IMR-90 (cell line): ENCODE measurements at regions not wholly inside any gene's neighbourhood (a gene's known extent, or its start where the extent isn't known, plus 50 kb on each side); places are given as distances from the start of the nearest gene placed in this dataset.

ENCODE experiments used
- ATAC-seq: fragments of 200-7000 bp; cut with Tn5 transposase; 2 replicates; pipeline ENCODE4 v1.9.1; 2020; ENCODE audit warnings: low read depth, mild to moderate bottlenecking, moderate library complexity
- BruUV-seq: library from RNA; stranded (reverse); fragments of 400-500 nt; replicated peaks from 2 replicates; lab custom pipeline; 2021; lab: Mats Ljungman, UMichigan
- CTCF ChIA-PET: fragments of 300-600 bp; formaldehyde crosslinking; extraction: SDS; loops from one replicate; lab custom pipeline; 2021; ENCODE audit warnings: antibody characterized with exemption; lab: Yijun Ruan, JAX
- POLR2A ChIA-PET: fragments of 300-600 bp; sonication (Branson Sonifier 250); formaldehyde crosslinking; loops from one replicate; lab custom pipeline; 2022; ENCODE audit warnings: antibody characterized with exemption; ENCODE audit not compliant: unreplicated experiment; lab: Charles Lee
- DNase-seq: peaks from one replicate; pipeline ENCODE4 v3.0.0; 2013
- H2AFZ ChIP-seq: replicated peaks from 2 replicates; pipeline ENCODE3; 2013; ENCODE audit warnings: low read length, mild to moderate bottlenecking; ENCODE audit not compliant: poor library complexity
- H2AK5ac ChIP-seq: 2 replicates; pipeline ENCODE4 v1.6.1; 2013; ENCODE audit warnings: low read depth, low read length, inconsistent platforms
- H2AK9ac ChIP-seq: replicated peaks from 2 replicates; pipeline ENCODE3; 2013; ENCODE audit warnings: mild to moderate bottlenecking, low read depth, low read length, moderate library complexity; ENCODE audit not compliant: poor library complexity
- H2BK120ac ChIP-seq: 2 replicates; pipeline ENCODE4 v1.6.1; 2013; ENCODE audit warnings: low read depth, low read length, inconsistent platforms
- H2BK15ac ChIP-seq: 3 replicates; pipeline ENCODE4 v1.6.1; 2013; ENCODE audit warnings: low read depth, low read length, inconsistent platforms
- H2BK20ac ChIP-seq: 2 replicates; pipeline ENCODE4 v1.6.1; 2013; ENCODE audit warnings: low read depth, mild to moderate bottlenecking, inconsistent platforms, low read length, moderate library complexity
- H2BK5ac ChIP-seq: 2 replicates; pipeline ENCODE4 v1.6.1; 2013; ENCODE audit warnings: mild to moderate bottlenecking, low read depth, low read length, inconsistent platforms; ENCODE audit not compliant: poor library complexity, severe bottlenecking
- H3K14ac ChIP-seq: replicated peaks from 2 replicates; pipeline ENCODE4 v1.6.1; 2013; ENCODE audit warnings: low read depth, low read length, inconsistent platforms
- H3K18ac ChIP-seq: 2 replicates; pipeline ENCODE4 v1.6.1; 2013; ENCODE audit warnings: low read depth, low read length, control low read depth
- H3K23ac ChIP-seq: 2 replicates; pipeline ENCODE4 v1.6.1; 2013; ENCODE audit warnings: low read depth, low read length, inconsistent platforms
- H3K27ac ChIP-seq: 2 replicates; pipeline ENCODE4 v1.5.1; 2013; ENCODE audit warnings: mild to moderate bottlenecking, control low read depth, low read length; ENCODE audit not compliant: insufficient read depth
- H3K27me3 ChIP-seq: 2 replicates; pipeline ENCODE4 v1.6.1; 2013; ENCODE audit warnings: low read length; ENCODE audit not compliant: control insufficient read depth, insufficient read depth
- H3K36me3 ChIP-seq: 2 replicates; pipeline ENCODE4 v1.6.1; 2013; ENCODE audit warnings: low read length, mixed read lengths; ENCODE audit not compliant: control insufficient read depth, insufficient read depth
- H3K4ac ChIP-seq: 2 replicates; pipeline ENCODE4 v1.6.1; 2013; ENCODE audit warnings: low read depth, low read length, inconsistent platforms
- H3K4me1 ChIP-seq: 2 replicates; pipeline ENCODE4 v1.6.1; 2013; ENCODE audit warnings: low read length, mixed read lengths; ENCODE audit not compliant: control insufficient read depth, insufficient read depth
- H3K4me2 ChIP-seq: 2 replicates; pipeline ENCODE4 v1.6.1; 2013; ENCODE audit warnings: low read depth, mild to moderate bottlenecking, control low read depth, low read length, moderate library complexity
- H3K4me3 ChIP-seq: 2 replicates; pipeline ENCODE4 v1.5.1; 2013; ENCODE audit warnings: low read depth, mild to moderate bottlenecking, control low read depth, low read length, moderate library complexity; ENCODE audit not compliant: insufficient read depth
- H3K56ac ChIP-seq: 2 replicates; pipeline ENCODE4 v1.6.1; 2013; ENCODE audit warnings: low read length, inconsistent platforms; ENCODE audit not compliant: insufficient read depth; ENCODE audit errors: extremely low read depth
- H3K79me1 ChIP-seq, 2 experiments: 2 replicates each; pipeline ENCODE4 v1.6.1; 2013; ENCODE audit warnings: low read length in 2 of 2, inconsistent platforms in 1 of 2, low read depth in 1 of 2
- H3K9ac ChIP-seq: 2 replicates; pipeline ENCODE4 v1.6.1; 2013; ENCODE audit warnings: low read depth, low read length, control low read depth
- H3K9me1 ChIP-seq: 2 replicates; pipeline ENCODE4 v1.6.1; 2013; ENCODE audit warnings: low read length, inconsistent platforms; ENCODE audit not compliant: insufficient read depth
- H3K9me3 ChIP-seq: 2 replicates; pipeline ENCODE4 v1.6.1; 2013; ENCODE audit warnings: low read length; ENCODE audit not compliant: control insufficient read depth, insufficient read depth
- H4K20me1 ChIP-seq: 2 replicates; pipeline ENCODE4 v1.6.1; 2013; ENCODE audit warnings: low read length, inconsistent platforms; ENCODE audit not compliant: insufficient read depth
- H4K5ac ChIP-seq: 2 replicates; pipeline ENCODE4 v1.6.1; 2013; ENCODE audit warnings: mild to moderate bottlenecking, low read depth, low read length, control low read depth
- H4K8ac ChIP-seq, 2 experiments: 2 replicates each; pipeline ENCODE4 v1.6.1; 2013; ENCODE audit warnings: low read depth in 2 of 2, low read length in 2 of 2, control low read depth in 1 of 2, inconsistent platforms in 1 of 2
- H4K91ac ChIP-seq: 2 replicates; pipeline ENCODE4 v1.6.1; 2013; ENCODE audit warnings: low read depth, low read length, inconsistent platforms; ENCODE audit not compliant: insufficient read depth
- FOS ChIP-seq: fragments of 150-350 bp; IDR thresholded peaks from 2 replicates; pipeline ENCODE4 v1.6.1; 2016; ENCODE audit warnings: low read depth, low read length
- MAFK ChIP-seq: IDR thresholded peaks from 2 replicates; pipeline ENCODE4 v1.6.1; 2012; ENCODE audit warnings: low read depth, low read length, improper control_type of control experiment
- whole genome bisulfite sequencing, 2 experiments: methylation state at CpG; one replicate each; pipeline versions ENCODE4 v1.1.5 to v1.1.7; 2013; ENCODE audit warnings: missing lambda C conversion rate in 2 of 2; ENCODE audit not compliant: insufficient read length in 1 of 2; ENCODE audit errors: extremely low coverage in 2 of 2; 5-methylcytosine and 5-hydroxymethylcytosine counted together
- dilution Hi-C: fragments of 300-500 bp; cut with HindIII; formaldehyde crosslinking; loops from one replicate; pipeline ENCODE4 v1.14.3; 2018; ENCODE audit warnings: low sequenced_read_pairs; ENCODE audit not compliant: unreplicated experiment
- in situ Hi-C: fragments of 300-500 bp; cut with MboI; formaldehyde crosslinking; loops from 3 replicates; pipeline ENCODE4 v1.14.3; 2019; ENCODE audit warnings: low sequenced_read_pairs, inconsistent platforms, mixed read lengths
- intact Hi-C: fragments of 100-400 bp; cut with micrococcal nuclease; formaldehyde crosslinking; loops from 2 replicates; pipeline ENCODE4 v1.10.0; 2022

DNA sequence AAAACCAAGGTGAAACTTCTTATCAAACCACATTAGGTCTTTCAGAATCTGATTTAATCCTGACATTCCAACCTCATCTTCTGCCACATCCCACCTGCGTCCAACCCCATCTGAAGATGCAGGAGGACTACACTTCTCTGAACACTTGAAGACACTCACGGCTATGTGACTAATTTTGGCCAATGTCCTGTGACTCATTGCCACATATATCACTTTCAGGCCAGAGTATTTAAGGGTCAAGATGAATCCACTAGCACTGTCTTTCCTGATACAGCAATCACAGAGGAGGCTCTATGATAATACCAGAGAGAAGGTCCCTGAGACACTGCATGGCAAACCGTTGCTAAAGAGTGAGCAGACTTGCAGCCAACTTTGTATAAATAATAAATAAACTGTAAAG is 323.4 kb downstream of the NR2F1-AS1 start:
- H4K20me1 ChIP-seq, result no peaks in the 10 kb centered on the region
- H3K9me1 ChIP-seq, result no peaks in the 10 kb centered on the region; the same call in 1 of the 2 replicates
- H3K4me2 ChIP-seq, result no peak overlapping the region
- intact Hi-C loops (no loop called here), dilution Hi-C loops (no loop called here), in situ Hi-C loops (no loop called here)
- WGBS, 2 experiments, result no CpG with 5 or more reads among the region's 3 CpGs
- no peak overlapping the region for H3K56ac ChIP-seq
- H2BK5ac ChIP-seq, result no peak overlapping the region
- no peak overlapping the region for H2BK15ac ChIP-seq
- H3K79me1 ChIP-seq, result no peaks in the 10 kb centered on the region
- no peak overlapping the region for H4K8ac ChIP-seq
- H3K27me3 ChIP-seq, result no peaks in the 10 kb centered on the region
- no peak overlapping the region for H3K18ac ChIP-seq
- no peak overlapping the region for H2AFZ ChIP-seq
- H3K4ac ChIP-seq, result no peak overlapping the region
- no peak overlapping the region for H3K23ac ChIP-seq
- no peak overlapping the region for H2BK20ac ChIP-seq
- H3K4me3 ChIP-seq, result no peak overlapping the region
- no peak overlapping the region for H4K91ac ChIP-seq
- H4K5ac ChIP-seq, result no peak overlapping the region
- DNase-seq, result peak; percentile 64
- H3K9ac ChIP-seq, result no peak overlapping the region
- CTCF ChIA-PET, result no interaction called here
- H2AK9ac ChIP-seq, result no peak overlapping the region
- POLR2A ChIA-PET, result no interaction called here
- H2BK120ac ChIP-seq, result no peak overlapping the region
- BruUV-seq, result no TSS peak
- H3K27ac ChIP-seq, result no peak overlapping the region
- peaks cover 1% of the 10 kb centered on the region; the same call in 1 of the 2 replicates for H3K4me1 ChIP-seq
- peak; percentile 25; the same call in 1 of the 2 replicates for TF ChIP-seq FOS
- no peak for TF ChIP-seq MAFK
- ATAC-seq, result no peak
- no peaks in the 10 kb centered on the region for H3K9me3 ChIP-seq
- no peak overlapping the region for H2AK5ac ChIP-seq
- 0 out of 2 replicates have a peak overlapping the region, but pooled peaks have one; percentile 50 for H3K14ac ChIP-seq
- no peaks in the 10 kb centered on the region for H3K36me3 ChIP-seq
